Right lobe of liver (tissue), 6 donors: ENCODE measurements at regions not wholly inside any gene's neighbourhood (a gene's known extent, or its start where the extent isn't known, plus 50 kb on each side); places are given as distances from the start of the nearest gene placed in this dataset.

Source experiments
- ATAC-seq, 4 donors: fragments of 200-7000 bp; cut with Tn5 transposase; one replicate each; pipeline ENCODE4 v1.9.1; 2020; ENCODE audit warnings: mild to moderate bottlenecking in 4 of 4, moderate library complexity in 4 of 4
- DNase-seq, 3 donors: peaks; one replicate each; pipeline ENCODE4 v3.0.0-alpha.2; 2020
- H3K27ac ChIP-seq, 3 donors: fragments of 200-600 bp; one replicate each; pipeline ENCODE4 v1.8.0; 2022
- H3K27me3 ChIP-seq, 2 donors: fragments of 200-600 bp; one replicate each; pipeline ENCODE4 v1.8.0; 2022
- H3K36me3 ChIP-seq, 4 donors: fragments of 200-600 bp; sonication (generic) in 1 of 4; one replicate each; pipeline versions ENCODE4 v1.5.1 to v1.8.0; 2017 to 2022; ENCODE audit warnings: control low read depth in 1 of 4
- H3K4me1 ChIP-seq, 4 donors: fragments of 200-600 bp; sonication (generic) in 1 of 4; one replicate each; pipeline versions ENCODE4 v1.5.1 to v1.8.0; 2017 to 2022; ENCODE audit warnings: control low read depth in 1 of 4
- H3K4me3 ChIP-seq, 3 donors: fragments of 200-600 bp; one replicate each; pipeline ENCODE4 v1.8.0; 2022
- H3K9me3 ChIP-seq, 4 donors: fragments of 200-600 bp; sonication (generic) in 1 of 4; one replicate each; pipeline versions ENCODE4 v1.5.1 to v1.8.0; 2017 to 2022; ENCODE audit warnings: control low read depth in 1 of 4
- POLR2A ChIP-seq: fragments of 450-650 bp; IDR thresholded peaks from one replicate; pipeline ENCODE4 v1.6.1; 2017; ENCODE audit warnings: antibody characterized with exemption, mild to moderate bottlenecking
- WGBS: methylation state at CpG from one replicate; pipeline ENCODE4 v1.1.6; 2018; ENCODE audit warnings: low coverage, low lambda C conversion rate; ENCODE audit not compliant: insufficient coverage; ENCODE audit errors: missing lambda C conversion rate; 5-methylcytosine and 5-hydroxymethylcytosine counted together
- intact Hi-C, 2 donors: fragments of 100-400 bp; cut with DNase I; formaldehyde crosslinking; loops; one replicate each; pipeline versions ENCODE4 v1.11.2 to v1.14.1; 2022
- TF ChIP-seq, protein P1 (sequence below), 4 donors: fragments of 200-600 bp in 3 of 4; fragments of 450-650 bp in 1 of 4; IDR thresholded peaks; one replicate each; pipeline versions ENCODE4 v1.5.1 to v1.8.0; 2016 to 2022; ENCODE audit warnings: antibody characterized with exemption in 4 of 4, mild to moderate bottlenecking in 2 of 4
- donor health status: DM: no; HTN: yes; CAD: no.
- donor health status: DM: no; HTN: no; CAD: no.
- donor health status: DM: no; HTN: no; CAD: no.
- donor health status: DM: no; HTN: yes; CAD: no.
- donor health status: DM: no; HTN: yes; CAD: no.

DNA sequence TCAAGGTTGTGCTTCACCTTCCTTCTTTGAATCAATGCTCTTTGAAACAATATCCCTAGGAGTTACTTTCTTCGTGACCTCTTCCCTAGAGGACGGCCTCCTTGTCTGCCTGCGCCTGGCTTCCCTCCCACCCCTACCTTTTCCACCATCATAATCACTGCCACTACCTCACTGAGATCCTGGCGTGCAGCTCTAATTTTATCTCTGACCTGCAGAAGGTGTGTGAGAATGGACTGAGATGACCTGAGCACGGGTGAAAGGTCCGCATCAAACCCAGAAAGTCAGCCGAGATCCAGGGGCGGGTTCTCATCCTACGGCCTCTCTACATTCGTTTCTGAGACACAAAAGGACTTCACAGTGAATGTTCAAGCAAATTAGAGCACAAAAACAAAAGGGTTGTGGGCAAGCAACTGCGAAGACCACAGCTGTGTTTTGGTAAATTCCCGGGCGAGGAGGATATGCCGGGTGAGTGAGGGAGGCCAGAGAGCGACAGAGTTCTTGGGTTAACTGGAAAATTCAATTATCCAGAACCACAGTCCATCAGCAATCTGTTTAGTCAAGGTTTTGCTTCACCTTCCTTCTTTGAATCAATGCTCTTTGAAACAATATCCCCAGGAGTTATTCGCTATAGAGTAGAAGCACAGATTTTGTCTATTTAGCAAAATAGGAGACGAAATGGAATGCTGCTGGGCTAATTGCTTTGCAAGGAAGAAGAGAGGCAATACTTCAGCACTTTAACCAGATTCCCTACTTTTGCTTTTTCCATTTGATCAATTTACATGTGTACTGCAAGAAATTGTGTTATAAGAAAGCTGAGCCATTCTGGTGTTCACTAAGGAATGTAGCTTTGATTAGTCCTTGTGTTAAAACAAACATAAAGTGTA lies 212.6 kb downstream of the ACKR3 start:
- Histone ChIP-seq H3K27me3 (no peaks in the 10 kb centered on the region), H3K9me3 (no peaks in the 10 kb centered on the region), H3K36me3 (no peaks in the 10 kb centered on the region), H3K4me1 (peaks cover 0 to 10% (median 0%) of the 10 kb centered on the region in 4 donors), H3K27ac (peak overlapping the region in 2 of 3 donors; percentile 7 to 56), H3K4me3 (no peak overlapping the region)
- TF ChIP-seq, protein P1, sequence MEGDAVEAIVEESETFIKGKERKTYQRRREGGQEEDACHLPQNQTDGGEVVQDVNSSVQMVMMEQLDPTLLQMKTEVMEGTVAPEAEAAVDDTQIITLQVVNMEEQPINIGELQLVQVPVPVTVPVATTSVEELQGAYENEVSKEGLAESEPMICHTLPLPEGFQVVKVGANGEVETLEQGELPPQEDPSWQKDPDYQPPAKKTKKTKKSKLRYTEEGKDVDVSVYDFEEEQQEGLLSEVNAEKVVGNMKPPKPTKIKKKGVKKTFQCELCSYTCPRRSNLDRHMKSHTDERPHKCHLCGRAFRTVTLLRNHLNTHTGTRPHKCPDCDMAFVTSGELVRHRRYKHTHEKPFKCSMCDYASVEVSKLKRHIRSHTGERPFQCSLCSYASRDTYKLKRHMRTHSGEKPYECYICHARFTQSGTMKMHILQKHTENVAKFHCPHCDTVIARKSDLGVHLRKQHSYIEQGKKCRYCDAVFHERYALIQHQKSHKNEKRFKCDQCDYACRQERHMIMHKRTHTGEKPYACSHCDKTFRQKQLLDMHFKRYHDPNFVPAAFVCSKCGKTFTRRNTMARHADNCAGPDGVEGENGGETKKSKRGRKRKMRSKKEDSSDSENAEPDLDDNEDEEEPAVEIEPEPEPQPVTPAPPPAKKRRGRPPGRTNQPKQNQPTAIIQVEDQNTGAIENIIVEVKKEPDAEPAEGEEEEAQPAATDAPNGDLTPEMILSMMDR (IDR thresholded peaks at IDR 0.05), result no peak
- no peak for TF ChIP-seq POLR2A
- intact Hi-C loops, result no loop called here
- ATAC-seq, result peak in 3 of 4 donors; percentile 47 to 59 (median 54)
- WGBS, result 62% methylated on average over 17 of the region's 17 CpGs
- no peak for DNase-seq

DNA sequence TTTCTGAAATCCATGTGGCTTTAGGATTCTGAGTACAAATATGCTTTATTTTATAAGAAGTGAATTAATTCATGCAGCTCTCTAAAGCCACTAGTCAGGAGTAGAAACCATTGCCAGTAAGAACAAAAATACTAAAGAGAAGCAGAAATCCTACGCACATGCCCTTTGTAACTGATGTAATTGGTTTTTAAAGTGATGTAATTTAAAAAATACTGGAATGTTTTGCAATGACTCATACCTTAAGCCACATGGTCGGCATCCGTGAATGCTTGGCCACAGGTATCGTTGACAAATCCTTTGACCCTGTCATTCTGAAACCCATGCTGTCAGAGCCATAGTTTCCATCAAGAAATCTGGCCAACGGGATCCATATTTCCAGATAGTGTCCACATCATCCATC lies 213.3 kb downstream of the ACKR3 start:
- ATAC-seq (peak; percentile 18 to 79 (median 64)), DNase-seq (no peak)
- H3K36me3 ChIP-seq, result no peaks in the 10 kb centered on the region
- no peak overlapping the region for H3K4me3 ChIP-seq
- no peaks in the 10 kb centered on the region for H3K27me3 ChIP-seq
- TF ChIP-seq POLR2A, result peak; percentile 43
- TF ChIP-seq, protein P1 (IDR thresholded peaks at IDR 0.05), result no peak
- peak overlapping the region in 2 of 3 donors; percentile 42 to 56 for H3K27ac ChIP-seq
- H3K4me1 ChIP-seq, result peaks cover 0 to 10% (median 0%) of the 10 kb centered on the region in 4 donors
- no peaks in the 10 kb centered on the region for H3K9me3 ChIP-seq
- intact Hi-C loops, result no loop called here
- WGBS, result 52% methylated on average over 5 of the region's 5 CpGs

DNA sequence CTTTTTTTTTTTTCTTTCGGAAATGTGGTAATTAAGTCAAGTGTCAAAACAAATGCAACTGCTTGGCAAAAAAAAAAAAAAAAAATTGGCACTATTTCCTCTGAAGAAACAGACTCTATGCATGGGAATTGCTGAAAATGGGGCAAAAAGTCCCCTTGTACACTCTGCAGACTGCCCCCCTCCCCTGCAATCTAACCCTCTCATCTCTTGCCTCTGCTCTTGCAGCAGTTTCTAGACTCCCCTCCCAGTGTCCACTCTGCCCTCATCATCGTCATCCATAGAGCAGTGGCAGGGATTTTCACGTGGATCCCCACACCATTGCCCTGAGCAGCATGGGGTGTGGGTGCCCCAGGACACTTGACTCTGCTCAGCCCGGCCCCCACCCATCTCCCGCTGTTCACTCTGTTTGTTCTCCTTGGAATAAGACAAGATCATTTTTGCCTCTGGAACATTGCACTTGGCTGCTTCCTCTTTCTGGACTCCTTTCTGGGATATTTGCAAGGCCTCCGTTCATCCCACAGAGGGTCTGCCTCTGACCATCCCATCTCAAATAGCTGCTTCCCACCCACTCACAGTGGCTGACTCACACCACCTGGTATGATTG lies 213.9 kb downstream of the ACKR3 start:
- WGBS, result 78% methylated on average over 4 of the region's 6 CpGs
- Histone ChIP-seq H3K27me3 (no peaks in the 10 kb centered on the region), H3K4me3 (no peak overlapping the region), H3K27ac (peak overlapping the region in 2 of 3 donors; percentile 42 to 56), H3K4me1 (peaks cover 0 to 10% (median 0%) of the 10 kb centered on the region in 4 donors), H3K9me3 (no peaks in the 10 kb centered on the region), H3K36me3 (no peaks in the 10 kb centered on the region)
- DNase-seq, result no peak
- ATAC-seq, result no peak
- TF ChIP-seq, protein P1 (IDR thresholded peaks at IDR 0.05), result no peak
- no peak for TF ChIP-seq POLR2A
- intact Hi-C loops, result no loop called here

DNA sequence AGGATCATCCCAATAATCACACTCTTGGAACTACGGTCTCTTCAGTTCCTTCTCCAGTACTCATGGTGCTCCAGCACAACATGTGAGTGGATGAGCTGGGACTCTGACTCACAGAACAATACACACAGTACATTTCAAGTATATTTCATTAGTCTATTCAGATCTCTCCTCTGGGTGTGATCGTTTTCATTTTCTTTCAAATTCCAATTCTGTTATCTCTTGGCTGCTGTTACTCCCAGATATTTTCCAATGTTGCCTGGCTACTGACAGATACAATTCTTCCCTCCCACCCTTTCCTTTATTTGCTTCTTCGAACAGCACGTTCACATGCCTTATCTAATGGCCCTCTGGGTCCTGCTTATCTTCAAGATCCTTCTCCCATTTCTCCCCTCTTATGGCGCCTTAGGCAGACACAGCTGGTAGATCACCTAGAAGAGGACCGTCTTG lies 216.0 kb downstream of the ACKR3 start:
- TF ChIP-seq, protein P1 (IDR thresholded peaks at IDR 0.05), result no peak
- TF ChIP-seq POLR2A, result no peak
- WGBS, result 56% methylated on average over 6 of the region's 6 CpGs
- intact Hi-C loops, result no loop called here

More for the DNA sequence above, 216.0 kb downstream of the ACKR3 start:
- ATAC-seq (peak in 2 of 4 donors; percentile 17 to 46), DNase-seq (no peak)
- H3K27ac ChIP-seq, result no peak overlapping the region
- H3K36me3 ChIP-seq, result no peaks in the 10 kb centered on the region
- H3K4me1 ChIP-seq, result peaks cover 0 to 7% (median 0%) of the 10 kb centered on the region in 4 donors
- no peaks in the 10 kb centered on the region for H3K27me3 ChIP-seq
- H3K9me3 ChIP-seq, result no peaks in the 10 kb centered on the region
- H3K4me3 ChIP-seq, result no peak overlapping the region
